Gastrocnemius medialis (tissue), 4 donors: ENCODE measurements at regions not wholly inside any gene's neighbourhood (a gene's known extent, or its start where the extent isn't known, plus 50 kb on each side); places are given as distances from the start of the nearest gene placed in this dataset.

ENCODE experiments used
- ATAC-seq, 2 donors: fragments of 150-250 bp; one replicate each; pipeline ENCODE4 v1.9.1; 2016
- DNase-seq, 2 donors: peaks; one replicate each; pipeline ENCODE4 v3.0.0-alpha.2; 2019
- H3K27ac ChIP-seq, 4 donors: fragments of 200-600 bp; sonication (generic); 1 replicate in 1 of 4; 2 replicates in 3 of 4; pipeline ENCODE4 v1.5.1; 2016 to 2018; ENCODE audit warnings: mild to moderate bottlenecking in 2 of 4, moderate library complexity in 1 of 4
- H3K27me3 ChIP-seq, 3 donors: fragments of 200-600 bp; sonication (generic) in 2 of 3; 1 replicate in 1 of 3; 2 replicates in 2 of 3; pipeline versions ENCODE4 v1.5.1 to v1.6.0; 2016 to 2019; ENCODE audit warnings: mild to moderate bottlenecking in 1 of 3, moderate library complexity in 1 of 3
- H3K36me3 ChIP-seq, 2 donors: fragments of 200-600 bp; sonication (generic) in 1 of 2; one replicate each; pipeline ENCODE4 v1.5.1; 2017 to 2018
- H3K4me1 ChIP-seq, 2 donors: fragments of 200-600 bp; sonication (generic) in 1 of 2; one replicate each; pipeline ENCODE4 v1.5.1; 2016 to 2017; ENCODE audit warnings: mild to moderate bottlenecking in 2 of 2
- H3K4me3 ChIP-seq, 4 donors: fragments of 200-600 bp; sonication (generic) in 3 of 4; 1 replicate in 1 of 4; 2 replicates in 3 of 4; pipeline ENCODE4 v1.5.1; 2016 to 2019; ENCODE audit warnings: mild to moderate bottlenecking in 2 of 4
- H3K9me3 ChIP-seq, 3 donors: fragments of 200-600 bp; sonication (generic) in 2 of 3; 1 replicate in 1 of 3; 2 replicates in 2 of 3; pipeline ENCODE4 v1.5.1; 2016 to 2019
- POLR2A ChIP-seq, 2 donors: fragments of 450-650 bp; IDR thresholded peaks; one replicate each; pipeline ENCODE4 v1.6.1; 2017; ENCODE audit warnings: antibody characterized with exemption in 2 of 2, mild to moderate bottlenecking in 2 of 2, moderate library complexity in 2 of 2
- in situ Hi-C, 4 donors: fragments of 200-750 bp; cut with MboI; loops; one replicate each; pipeline versions ENCODE4 v1.15.0 to v1.8.0; 2017; ENCODE audit warnings: low sequenced_read_pairs in 4 of 4
- intact Hi-C: fragments of 100-400 bp; cut with DNase I; formaldehyde crosslinking; loops from one replicate; pipeline ENCODE4 v1.15.1; 2023; ENCODE audit warnings: low total_unique reads
- TF ChIP-seq, protein P1 (sequence below), 5 experiments: fragments of 450-650 bp in 3 of 5; fragments of 200-600 bp in 2 of 5; sonication (generic) in 2 of 5; IDR thresholded peaks in 4 of 5; conservative IDR thresholded peaks in 1 of 5; 1 replicate in 4 of 5; 2 replicates in 1 of 5; pipeline ENCODE4 v1.5.1; 2016 to 2019; ENCODE audit warnings: antibody characterized with exemption in 5 of 5, mild to moderate bottlenecking in 3 of 5, moderate library complexity in 3 of 5

DNA sequence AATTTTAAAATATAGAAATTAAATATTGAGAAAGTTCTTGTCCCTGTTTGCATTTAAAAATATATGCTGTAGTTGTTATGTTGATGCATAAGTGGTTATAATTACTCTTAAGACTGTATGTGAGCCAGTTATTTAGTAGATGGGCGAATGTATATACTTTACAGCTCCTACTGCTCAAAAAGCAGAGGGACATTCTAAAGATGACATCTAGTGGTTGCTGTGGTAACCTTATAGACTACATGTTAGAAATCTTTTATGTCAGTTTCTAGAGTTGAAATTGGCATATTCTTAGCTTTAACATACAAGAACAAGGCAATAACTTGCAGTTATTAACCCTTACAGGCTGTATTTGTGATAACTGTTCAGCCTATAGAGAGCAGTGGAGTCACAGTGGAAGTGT, 160.5 kb downstream of the OLFM4 start:
- Histone ChIP-seq H3K27me3 (no peaks in the 10 kb centered on the region), H3K36me3 (no peaks in the 10 kb centered on the region), H3K9me3 (no peaks in the 10 kb centered on the region), H3K27ac (no peak overlapping the region), H3K4me3 (no peak overlapping the region), H3K4me1 (no peaks in the 10 kb centered on the region)
- intact Hi-C loops (loop anchor here (10.0 kb wide), 1 partner anchor 886 kb away; no protein-coding TSS in a partner anchor), in situ Hi-C loops (no loop called here)
- no peak for DNase-seq
- ATAC-seq, result no peak
- no peak for TF ChIP-seq POLR2A (IDR thresholded peaks at IDR 0.05)
- TF ChIP-seq, protein P1, sequence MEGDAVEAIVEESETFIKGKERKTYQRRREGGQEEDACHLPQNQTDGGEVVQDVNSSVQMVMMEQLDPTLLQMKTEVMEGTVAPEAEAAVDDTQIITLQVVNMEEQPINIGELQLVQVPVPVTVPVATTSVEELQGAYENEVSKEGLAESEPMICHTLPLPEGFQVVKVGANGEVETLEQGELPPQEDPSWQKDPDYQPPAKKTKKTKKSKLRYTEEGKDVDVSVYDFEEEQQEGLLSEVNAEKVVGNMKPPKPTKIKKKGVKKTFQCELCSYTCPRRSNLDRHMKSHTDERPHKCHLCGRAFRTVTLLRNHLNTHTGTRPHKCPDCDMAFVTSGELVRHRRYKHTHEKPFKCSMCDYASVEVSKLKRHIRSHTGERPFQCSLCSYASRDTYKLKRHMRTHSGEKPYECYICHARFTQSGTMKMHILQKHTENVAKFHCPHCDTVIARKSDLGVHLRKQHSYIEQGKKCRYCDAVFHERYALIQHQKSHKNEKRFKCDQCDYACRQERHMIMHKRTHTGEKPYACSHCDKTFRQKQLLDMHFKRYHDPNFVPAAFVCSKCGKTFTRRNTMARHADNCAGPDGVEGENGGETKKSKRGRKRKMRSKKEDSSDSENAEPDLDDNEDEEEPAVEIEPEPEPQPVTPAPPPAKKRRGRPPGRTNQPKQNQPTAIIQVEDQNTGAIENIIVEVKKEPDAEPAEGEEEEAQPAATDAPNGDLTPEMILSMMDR (IDR thresholded peaks at IDR 0.05 in 4 of 5, conservative IDR thresholded peaks at IDR 0.05 in 1 of 5), result no peak

- Histone ChIP-seq H3K27me3 (no peaks in the 10 kb centered on the region), H3K36me3 (no peaks in the 10 kb centered on the region), H3K9me3 (no peaks in the 10 kb centered on the region), H3K4me3 (no peak overlapping the region), H3K27ac (no peak overlapping the region), H3K4me1 (no peaks in the 10 kb centered on the region)
- DNase-seq (no peak), ATAC-seq (no peak)
- TF ChIP-seq, protein P1 (IDR thresholded peaks at IDR 0.05 in 4 of 5, conservative IDR thresholded peaks at IDR 0.05 in 1 of 5), result no peak
- no peak for TF ChIP-seq POLR2A (IDR thresholded peaks at IDR 0.05)
- intact Hi-C loops (no loop called here), in situ Hi-C loops (no loop called here)
Measured at GRCh38 chr13:53191091-53191490, 162.5 kb downstream of the OLFM4 start.

- H3K27ac ChIP-seq, result no peak overlapping the region
- no peaks in the 10 kb centered on the region for H3K36me3 ChIP-seq
- DNase-seq, result no peak
- no peaks in the 10 kb centered on the region for H3K9me3 ChIP-seq
- H3K27me3 ChIP-seq, result peaks cover 7 to 21% (median 14%) of the 10 kb centered on the region in 3 donors
- intact Hi-C loops (no loop called here), in situ Hi-C loops (no loop called here)
- H3K4me1 ChIP-seq, result no peaks in the 10 kb centered on the region
- no peak for ATAC-seq
- no peak overlapping the region for H3K4me3 ChIP-seq
- no peak for TF ChIP-seq POLR2A (IDR thresholded peaks at IDR 0.05)
- TF ChIP-seq, protein P1 (IDR thresholded peaks at IDR 0.05 in 4 of 5, conservative IDR thresholded peaks at IDR 0.05 in 1 of 5), result no peak
Measured at GRCh38 chr13:53197424-53197823, 168.8 kb downstream of the OLFM4 start.

DNA sequence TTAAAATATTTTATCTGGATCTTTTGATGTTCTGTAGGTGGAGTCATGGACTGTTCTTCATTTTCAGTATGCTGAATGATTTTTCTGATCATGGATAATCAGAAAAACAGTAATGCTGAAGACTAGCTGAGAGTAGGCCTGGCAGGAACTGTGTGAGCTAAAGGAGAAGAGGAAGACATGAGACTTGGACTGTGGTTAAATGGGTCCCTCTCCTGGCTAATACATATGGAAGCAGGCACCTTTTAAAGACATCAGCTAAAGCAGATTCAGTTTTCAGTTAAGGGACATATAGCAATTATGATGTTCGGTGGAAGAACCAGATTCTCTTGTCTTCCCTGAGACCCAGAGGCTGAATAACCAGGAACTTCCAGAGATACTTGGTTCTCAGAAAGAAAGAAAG, 169.4 kb downstream of the OLFM4 start:
- intact Hi-C loops, result no loop called here
- in situ Hi-C loops, result no loop called here
- Histone ChIP-seq H3K27me3 (peaks cover 10 to 26% (median 14%) of the 10 kb centered on the region in 3 donors), H3K4me1 (no peaks in the 10 kb centered on the region), H3K27ac (no peak overlapping the region), H3K36me3 (no peaks in the 10 kb centered on the region), H3K4me3 (no peak overlapping the region), H3K9me3 (no peaks in the 10 kb centered on the region)
- TF ChIP-seq, protein P1 (IDR thresholded peaks at IDR 0.05 in 4 of 5, conservative IDR thresholded peaks at IDR 0.05 in 1 of 5), result no peak
- no peak for TF ChIP-seq POLR2A (IDR thresholded peaks at IDR 0.05)
- ATAC-seq (no peak), DNase-seq (no peak)

- TF ChIP-seq, protein P1 (IDR thresholded peaks at IDR 0.05 in 4 of 5, conservative IDR thresholded peaks at IDR 0.05 in 1 of 5), result no peak
- no peak for TF ChIP-seq POLR2A (IDR thresholded peaks at IDR 0.05)
- ATAC-seq (no peak), DNase-seq (no peak)
- Histone ChIP-seq H3K4me3 (no peak overlapping the region), H3K36me3 (no peaks in the 10 kb centered on the region), H3K27ac (no peak overlapping the region), H3K9me3 (no peaks in the 10 kb centered on the region), H3K27me3 (peaks cover 10 to 26% (median 14%) of the 10 kb centered on the region in 3 donors), H3K4me1 (no peaks in the 10 kb centered on the region)
- intact Hi-C loops, result no loop called here
- in situ Hi-C loops, result no loop called here
Measured at GRCh38 chr13:53198736-53199135, 170.1 kb downstream of the OLFM4 start.
